GM18511 (cell line): ENCODE measurements at regions not wholly inside any gene's neighbourhood (a gene's known extent, or its start where the extent isn't known, plus 50 kb on each side); places are given as distances from the start of the nearest gene placed in this dataset.
A peak's percentile ranks its signal among the peaks of the same experiment; 100 is the strongest.
"Not testable (repeated sequence)": the region's sequence is repeated elsewhere in the genome, so short reads cannot be mapped to it uniquely, and the experiment has no call there.

Source experiments
- ATAC-seq: cut with Tn5 transposase; IDR thresholded peaks from one replicate; pipeline ENCODE4 v1.9.1; 2021; ENCODE audit warnings: mild to moderate bottlenecking, moderate library complexity; ENCODE audit not compliant: unreplicated experiment

GRCh38 chr18:21928925-21929324, 188.3 kb downstream of the MIB1 start:
- no peak for ATAC-seq

GRCh38 chr18:21930177-21930576, 189.6 kb downstream of the MIB1 start:
- no peak for ATAC-seq

GRCh38 chr18:21933931-21934765, 193.6 kb downstream of the MIB1 start:
- ATAC-seq = no peak

GRCh38 chr18:21934766-21935015, 194.1 kb downstream of the MIB1 start:
- no peak for ATAC-seq

- no peak for ATAC-seq
Observed at GRCh38 chr18:21943456-21943855, 202.9 kb downstream of the MIB1 start.

GRCh38 chr18:21949326-21950015, 208.9 kb downstream of the MIB1 start:
- ATAC-seq = no peak

- peak; percentile 97 for ATAC-seq
Observed at GRCh38 chr18:21955757-21956652, 213.4 kb upstream of the GATA6 start.

- no peak for ATAC-seq
Observed at GRCh38 chr18:21958263-21958662, 211.1 kb upstream of the GATA6 start.

GRCh38 chr18:21958707-21959450, 210.5 kb upstream of the GATA6 start:
- ATAC-seq = no peak

GRCh38 chr18:21960189-21960588, 209.2 kb upstream of the GATA6 start:
- no peak for ATAC-seq

GRCh38 chr18:21963336-21963735, 206.1 kb upstream of the GATA6 start:
- ATAC-seq = no peak

GRCh38 chr18:21968338-21968737, 201.1 kb upstream of the GATA6 start:
- ATAC-seq = no peak

GRCh38 chr18:21972281-21972680, 197.1 kb upstream of the GATA6 start:
- ATAC-seq = no peak

GRCh38 chr18:21975954-21976353, 193.4 kb upstream of the GATA6 start:
- not testable (repeated sequence) for ATAC-seq

- no peak for ATAC-seq
Observed at GRCh38 chr18:21978546-21979170, 190.7 kb upstream of the GATA6 start.

GRCh38 chr18:21979171-21979560, 190.2 kb upstream of the GATA6 start:
- no peak for ATAC-seq

GRCh38 chr18:21979759-21980158, 189.6 kb upstream of the GATA6 start:
- no peak for ATAC-seq

- ATAC-seq = no peak
Observed at GRCh38 chr18:21980744-21981143, 188.6 kb upstream of the GATA6 start.

GRCh38 chr18:21981489-21981888, 187.9 kb upstream of the GATA6 start:
- ATAC-seq = not testable (repeated sequence)

- ATAC-seq = no peak
Observed at GRCh38 chr18:21991081-21991534, 178.3 kb upstream of the GATA6 start.
